PC-9 (cell line): ENCODE measurements at regions not wholly inside any gene's neighbourhood (a gene's known extent, or its start where the extent isn't known, plus 50 kb on each side); places are given as distances from the start of the nearest gene placed in this dataset.

ENCODE experiments used
- BruUV-seq: library from RNA; stranded (reverse); fragments of 400-500 nt; replicated peaks from 2 replicates; lab custom pipeline; 2021; lab: Mats Ljungman, UMichigan
- CTCF ChIA-PET: fragments of 300-600 bp; sonication (Branson Sonifier 250); formaldehyde crosslinking; loops from one replicate; lab custom pipeline; 2022; ENCODE audit warnings: antibody characterized with exemption; lab: Charles Lee
- POLR2A ChIA-PET: fragments of 300-600 bp; sonication (Branson Sonifier 250); formaldehyde crosslinking; loops from one replicate; lab custom pipeline; 2022; ENCODE audit warnings: antibody characterized with exemption; ENCODE audit not compliant: unreplicated experiment; lab: Charles Lee
- DNase-seq, 2 experiments: peaks; one replicate each; pipeline versions ENCODE4 v3.0.0 to v3.0.0-alpha.2; 2015 to 2022; ENCODE audit warnings: mixed read lengths in 1 of 2
- H2AFZ ChIP-seq: fragments of 200-600 bp; sonication (generic); 2 replicates; pipeline ENCODE4 v1.8.1; 2017; ENCODE audit warnings: antibody characterized with exemption
- H3F3A ChIP-seq: fragments of 200-600 bp; sonication (generic); 2 replicates; pipeline ENCODE4 v1.8.1; 2017; ENCODE audit warnings: antibody characterized with exemption, mild to moderate bottlenecking, low read depth; ENCODE audit not compliant: insufficient read depth
- H3K27ac ChIP-seq: fragments of 200-600 bp; sonication (generic); 2 replicates; pipeline ENCODE4 v1.6.1; 2016; ENCODE audit warnings: mixed run types
- H3K27me3 ChIP-seq: fragments of 200-600 bp; sonication (generic); 2 replicates; pipeline ENCODE4 v1.6.1; 2016; ENCODE audit warnings: low read depth, mixed run types; ENCODE audit not compliant: insufficient read depth
- H3K36me3 ChIP-seq: fragments of 200-600 bp; sonication (generic); 2 replicates; pipeline ENCODE4 v1.6.1; 2016; ENCODE audit warnings: low read depth, mixed run types
- H3K4me1 ChIP-seq: fragments of 200-600 bp; sonication (generic); replicated peaks from 2 replicates; pipeline ENCODE4 v1.6.1; 2016; ENCODE audit warnings: mixed run types; ENCODE audit not compliant: insufficient read depth
- H3K4me2 ChIP-seq: fragments of 200-600 bp; sonication (generic); 2 replicates; pipeline ENCODE4 v1.6.1; 2017; ENCODE audit warnings: mixed run types
- H3K4me3 ChIP-seq: fragments of 200-600 bp; sonication (generic); 2 replicates; pipeline ENCODE4 v1.6.1; 2016; ENCODE audit warnings: mixed run types
- H3K79me2 ChIP-seq: fragments of 200-600 bp; sonication (generic); 2 replicates; pipeline ENCODE4 v1.6.1; 2017; ENCODE audit warnings: low read depth, mixed run types
- H3K9me2 ChIP-seq: fragments of 200-600 bp; sonication (generic); 2 replicates; pipeline ENCODE4 v1.8.1; 2017; ENCODE audit warnings: mild to moderate bottlenecking; ENCODE audit not compliant: insufficient read depth
- H3K9me3 ChIP-seq: fragments of 200-600 bp; sonication (generic); 2 replicates; pipeline ENCODE4 v1.8.1; 2016; ENCODE audit warnings: low read depth; ENCODE audit not compliant: insufficient read depth
- H4K20me1 ChIP-seq: fragments of 200-600 bp; sonication (generic); 2 replicates; pipeline ENCODE4 v1.8.1; 2017; ENCODE audit not compliant: insufficient read depth
- CTCF ChIP-seq: fragments of 200-600 bp; sonication (generic); conservative IDR thresholded peaks from 2 replicates; pipeline ENCODE4 v1.6.1; 2017; ENCODE audit warnings: mixed run types, antibody characterized with exemption, mild to moderate bottlenecking, moderate library complexity
- EZH2 ChIP-seq: fragments of 200-600 bp; sonication (generic); IDR thresholded peaks from 2 replicates; pipeline ENCODE4 v1.8.0; 2017; ENCODE audit warnings: antibody characterized with exemption, low read depth
- intact Hi-C: fragments of 100-400 bp; cut with micrococcal nuclease; formaldehyde crosslinking; loops from one replicate; pipeline ENCODE4 v1.10.0; 2022; ENCODE audit not compliant: unreplicated experiment

GRCh38 chr1:30383221-30383711 is 340.1 kb downstream of the MATN1 start:
- Histone ChIP-seq H3K79me2 (no peaks in the 10 kb centered on the region), H3K9me2 (no peaks in the 10 kb centered on the region), H3K27ac (no peak overlapping the region), H2AFZ (no peak overlapping the region), H3K36me3 (no peaks in the 10 kb centered on the region), H3K4me3 (no peak overlapping the region), H4K20me1 (no peaks in the 10 kb centered on the region), H3F3A (no peaks in the 10 kb centered on the region), H3K4me2 (no peak overlapping the region), H3K4me1 (no peaks in the 10 kb centered on the region), H3K9me3 (no peaks in the 10 kb centered on the region), H3K27me3 (peaks cover 8% of the 10 kb centered on the region; the same call in 1 of the 2 replicates)
- intact Hi-C loops = loop anchor here (5.0 kb wide), 2 partner anchors 324 to 1041 kb away; no protein-coding TSS in a partner anchor
- DNase-seq = no peak
- POLR2A ChIA-PET = no interaction called here
- CTCF ChIA-PET = no interaction called here
- BruUV-seq = no TSS peak
- TF ChIP-seq EZH2 = no peak
- no peak for TF ChIP-seq CTCF

- no peak overlapping the region for H2AFZ ChIP-seq
- CTCF ChIA-PET = no interaction called here
Observed at GRCh38 chr1:30382496-30382895, 340.9 kb downstream of the MATN1 start.

GRCh38 chr1:30381671-30382365 is 341.6 kb downstream of the MATN1 start:
- no peaks in the 10 kb centered on the region for H4K20me1 ChIP-seq
- no peaks in the 10 kb centered on the region for H3K9me3 ChIP-seq
- BruUV-seq = no TSS peak
- no peak overlapping the region for H2AFZ ChIP-seq
- no peaks in the 10 kb centered on the region for H3K9me2 ChIP-seq
- TF ChIP-seq EZH2 (no peak), CTCF (no peak)
- H3K4me2 ChIP-seq = no peak overlapping the region
- POLR2A ChIA-PET = no interaction called here
- intact Hi-C loops = loop anchor here (5.0 kb wide), 2 partner anchors 325 to 1040 kb away; no protein-coding TSS in a partner anchor
- CTCF ChIA-PET = no interaction called here
- no peak overlapping the region for H3K27ac ChIP-seq
- no peaks in the 10 kb centered on the region for H3K4me1 ChIP-seq
- H3K27me3 ChIP-seq = peaks cover 11% of the 10 kb centered on the region; the same call in 1 of the 2 replicates
- no peak for DNase-seq
- no peaks in the 10 kb centered on the region for H3K36me3 ChIP-seq
- H3K79me2 ChIP-seq = no peaks in the 10 kb centered on the region
- H3K4me3 ChIP-seq = no peak overlapping the region
- no peaks in the 10 kb centered on the region for H3F3A ChIP-seq

More at GRCh38 chr1:30382496-30382895, 340.9 kb downstream of the MATN1 start:
- TF ChIP-seq CTCF = no peak
- TF ChIP-seq EZH2 = no peak
- DNase-seq = no peak
- H3K36me3 ChIP-seq = no peaks in the 10 kb centered on the region
- no peaks in the 10 kb centered on the region for H4K20me1 ChIP-seq
- intact Hi-C loops = loop anchor here (5.0 kb wide), 2 partner anchors 325 to 1040 kb away; no protein-coding TSS in a partner anchor
- no TSS peak for BruUV-seq
- H3K79me2 ChIP-seq = no peaks in the 10 kb centered on the region
- no peaks in the 10 kb centered on the region for H3K9me3 ChIP-seq
- H3F3A ChIP-seq = no peaks in the 10 kb centered on the region
- no peak overlapping the region for H3K4me3 ChIP-seq
- no peaks in the 10 kb centered on the region for H3K4me1 ChIP-seq
- POLR2A ChIA-PET = no interaction called here
- peaks cover 8% of the 10 kb centered on the region; the same call in 1 of the 2 replicates for H3K27me3 ChIP-seq
- H3K4me2 ChIP-seq = no peak overlapping the region
- no peaks in the 10 kb centered on the region for H3K9me2 ChIP-seq
- no peak overlapping the region for H3K27ac ChIP-seq
